GM18873 (cell line): ENCODE measurements at regions not wholly inside any gene's neighbourhood (a gene's known extent, or its start where the extent isn't known, plus 50 kb on each side); places are given as distances from the start of the nearest gene placed in this dataset.
"Not testable (repeated sequence)": the region's sequence is repeated elsewhere in the genome, so short reads cannot be mapped to it uniquely, and the experiment has no call there.

Source experiments
- ATAC-seq: cut with Tn5 transposase; IDR thresholded peaks from one replicate; pipeline ENCODE4 v1.9.1; 2021; ENCODE audit warnings: mild to moderate bottlenecking, moderate library complexity, moderate number of reproducible peaks; ENCODE audit not compliant: unreplicated experiment, low FRiP score

DNA sequence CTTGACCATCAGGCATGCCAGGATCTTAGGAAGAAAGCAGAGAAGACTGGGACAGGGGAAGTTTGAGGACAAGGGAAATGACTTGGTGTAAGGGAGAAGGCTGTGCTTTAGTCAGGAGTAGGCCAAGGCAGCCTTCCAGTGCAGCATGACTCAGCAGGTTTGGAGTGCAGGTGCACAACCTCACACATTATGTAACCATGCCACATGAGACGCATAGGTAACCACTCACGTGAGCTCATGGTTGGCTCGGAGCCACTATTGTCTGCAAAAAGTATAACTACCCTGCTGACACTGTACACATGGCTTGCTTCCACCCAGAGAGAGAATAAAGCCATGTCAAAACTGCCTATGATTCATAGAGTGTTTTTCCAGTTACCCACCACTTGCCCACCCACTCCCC, 715.9 kb downstream of the SMARCA1 start:
- no peak for ATAC-seq

DNA sequence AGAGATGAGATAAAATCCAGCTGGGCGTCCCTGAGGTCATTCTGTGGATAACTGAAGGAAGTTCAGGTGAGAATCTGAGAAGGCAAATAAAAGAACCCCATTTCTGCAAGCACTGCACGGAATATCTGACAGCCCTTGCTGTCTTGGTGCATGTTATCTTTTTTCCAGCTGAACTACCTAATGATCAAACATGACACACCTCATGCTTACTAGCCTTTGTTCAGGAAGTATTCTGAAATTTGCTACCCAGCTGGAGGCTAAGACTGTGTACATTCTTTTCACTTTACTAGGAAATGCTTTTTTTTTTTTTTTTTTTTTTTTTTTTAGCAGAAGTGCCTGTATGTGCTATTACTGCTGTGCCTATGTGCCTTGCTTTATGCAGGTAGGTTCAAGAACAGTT, 718.1 kb downstream of the SMARCA1 start:
- no peak for ATAC-seq

DNA sequence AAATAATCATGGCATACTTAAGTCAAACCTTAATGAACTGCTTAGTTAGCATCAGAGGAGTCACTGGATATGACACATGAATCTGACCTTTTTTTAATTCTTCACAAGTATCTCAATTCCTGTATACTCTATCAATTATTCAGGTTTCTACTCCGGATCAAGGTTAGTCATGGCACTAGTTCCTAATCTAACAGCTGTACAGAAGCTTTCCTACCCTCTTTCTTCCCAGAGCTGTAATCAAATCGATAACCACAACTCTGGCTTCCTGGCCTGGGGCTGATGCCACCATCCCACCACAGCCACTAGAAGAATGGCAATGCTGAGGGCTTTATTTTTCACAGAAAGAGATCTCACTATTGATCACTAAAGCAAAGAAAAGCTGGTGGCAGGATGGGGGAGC, 718.5 kb downstream of the SMARCA1 start:
- ATAC-seq, result no peak

DNA sequence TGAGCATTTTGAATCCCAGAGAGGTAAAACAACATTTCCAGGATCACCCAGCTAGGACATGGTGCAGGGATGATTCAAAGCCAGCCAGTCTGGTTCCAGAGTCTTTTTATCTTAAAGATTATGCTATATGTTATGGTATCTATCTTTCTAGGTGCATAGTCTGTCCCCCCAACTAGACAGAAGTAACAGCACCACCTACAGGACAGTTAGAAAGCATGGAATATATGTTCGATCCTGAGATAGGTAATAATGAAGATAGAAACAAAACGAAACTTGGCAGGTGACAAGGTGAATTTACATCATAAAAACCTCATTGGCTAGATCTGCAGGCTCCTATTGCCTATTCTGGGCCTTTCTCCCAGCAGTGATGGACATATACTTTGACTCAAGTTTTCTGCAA, 723.2 kb downstream of the SMARCA1 start:
- no peak for ATAC-seq

DNA sequence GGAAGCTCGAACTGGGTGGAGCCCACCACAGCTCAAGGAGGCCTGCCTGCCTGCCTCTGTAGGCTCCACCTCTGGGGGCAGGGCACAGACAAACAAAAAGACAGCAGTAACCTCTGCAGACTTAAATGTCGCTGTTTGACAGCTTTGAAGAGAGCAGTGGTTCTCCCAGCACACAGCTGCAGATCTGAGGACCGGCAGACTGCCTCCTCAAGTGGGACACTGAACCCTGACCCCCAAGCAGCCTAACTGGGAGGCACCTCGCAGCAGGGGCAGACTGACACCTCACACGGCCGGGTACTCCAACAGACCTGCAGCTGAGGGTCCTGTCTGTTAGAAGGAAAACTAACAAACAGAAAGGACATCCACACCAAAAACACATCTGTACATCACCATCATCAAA, 730.9 kb upstream of the ACTRT1 start:
- ATAC-seq, result not testable (repeated sequence)

DNA sequence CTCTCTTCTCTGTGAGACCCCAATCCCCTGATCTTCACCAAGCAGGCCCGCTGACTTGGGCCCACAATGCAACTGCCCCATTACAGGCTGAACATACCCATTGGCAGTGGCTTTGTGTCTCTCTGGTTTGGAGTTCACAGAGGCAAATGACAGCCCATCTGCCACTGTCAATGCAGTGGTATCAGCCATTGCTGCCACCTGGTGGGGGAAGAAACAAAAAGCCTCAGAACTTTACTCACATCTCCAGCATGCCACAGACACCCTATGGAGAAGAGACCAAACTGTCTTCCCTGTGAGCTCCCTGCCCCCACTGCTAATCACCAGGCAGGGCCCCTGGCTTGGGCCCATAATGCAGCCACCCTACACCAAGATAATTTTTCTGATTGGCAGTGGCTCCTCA, 729.3 kb upstream of the ACTRT1 start:
- ATAC-seq, result no peak

DNA sequence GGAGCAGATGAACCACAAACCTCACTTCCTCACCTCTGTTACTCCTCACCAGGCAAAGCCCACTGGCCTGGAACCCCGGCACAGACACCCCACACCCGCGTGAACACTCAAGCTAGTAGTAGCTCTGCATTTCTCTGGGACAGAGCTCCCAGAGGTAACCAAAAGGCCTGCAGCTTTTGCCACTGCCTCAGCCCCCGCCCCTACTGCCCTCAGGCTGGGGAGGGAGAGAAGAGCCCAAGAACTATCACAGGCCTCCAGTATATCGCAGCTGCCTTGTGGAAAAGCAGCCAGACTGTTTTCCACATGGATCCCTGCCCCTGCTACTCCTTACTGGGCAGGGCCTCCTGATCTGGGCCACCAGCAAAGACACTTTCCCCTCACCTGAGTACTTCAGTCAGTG, 728.7 kb upstream of the ACTRT1 start:
- no peak for ATAC-seq

DNA sequence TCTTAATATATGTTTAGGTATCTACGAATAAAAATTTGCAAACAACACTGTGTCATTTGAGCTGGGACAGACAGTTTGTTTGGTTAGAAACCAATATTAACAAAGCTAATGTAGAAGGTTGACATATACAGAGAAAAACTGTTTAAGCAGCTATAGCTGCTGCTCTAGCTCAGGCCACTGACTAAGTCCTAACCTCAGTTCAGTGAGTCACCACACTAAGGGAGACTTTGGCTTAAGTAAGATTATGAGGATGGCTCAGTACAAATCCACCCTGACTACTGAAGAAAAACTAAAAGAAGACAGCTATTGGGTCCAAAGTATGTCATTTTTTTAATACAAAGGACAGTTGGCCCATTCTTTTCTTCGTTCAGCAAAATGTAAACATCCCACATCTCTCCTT, 717.3 kb upstream of the ACTRT1 start:
- ATAC-seq, result no peak

DNA sequence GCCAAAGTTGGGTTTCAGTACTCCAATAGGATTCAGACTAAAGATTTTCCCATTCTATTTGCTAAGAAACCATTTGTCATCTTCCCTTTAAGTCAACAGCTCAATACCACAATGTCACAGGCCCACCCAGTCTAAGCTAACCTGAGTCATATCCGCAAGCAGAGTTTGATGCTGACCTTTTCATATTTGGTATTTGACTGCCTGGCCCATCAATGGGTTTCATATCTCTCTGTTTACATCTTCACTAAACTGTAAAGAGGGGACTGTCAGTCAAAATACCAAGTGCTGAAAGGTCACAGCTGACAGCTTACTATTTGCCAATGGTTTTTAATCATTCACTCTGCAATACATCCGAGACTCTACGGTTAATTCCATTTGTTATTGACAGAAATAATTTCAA, 707.5 kb upstream of the ACTRT1 start:
- ATAC-seq, result no peak

DNA sequence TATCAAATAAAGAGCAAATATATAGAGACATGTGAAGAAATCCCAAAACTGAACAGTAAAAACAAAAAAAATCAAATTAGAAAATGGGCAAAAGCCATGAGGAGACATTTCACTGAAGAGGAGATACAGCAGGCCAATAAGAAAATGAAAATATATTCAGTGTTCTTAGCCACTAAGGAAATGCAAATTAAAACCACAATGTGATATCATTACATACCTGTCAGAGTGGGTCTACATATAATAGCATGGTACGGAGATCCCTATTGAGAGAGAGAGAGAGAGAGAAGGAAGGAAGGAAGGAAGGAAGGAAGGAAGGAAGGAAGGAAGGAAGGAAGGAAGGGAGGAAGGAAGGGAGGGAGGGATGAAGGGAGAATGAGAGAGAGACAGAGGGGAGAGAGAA, 707.0 kb upstream of the ACTRT1 start:
- ATAC-seq, result no peak

DNA sequence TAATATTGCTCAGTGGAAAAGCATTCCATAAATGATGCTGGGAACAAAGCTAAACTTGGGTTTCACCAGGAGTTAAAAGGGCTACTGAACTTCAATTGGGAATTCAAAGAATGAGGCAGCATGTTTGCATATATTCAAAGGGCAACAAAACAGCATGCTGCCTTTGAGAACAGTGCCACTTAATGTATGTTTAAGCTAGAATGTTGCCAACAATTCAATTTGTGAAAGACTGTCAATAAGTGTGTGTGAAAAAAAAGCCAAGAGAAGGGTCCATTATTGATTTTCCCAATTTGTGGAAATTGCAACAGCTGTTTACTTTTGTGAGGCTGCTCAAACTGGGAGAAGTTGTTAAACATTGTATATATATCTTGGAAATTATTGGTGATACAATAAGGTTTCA, 701.9 kb upstream of the ACTRT1 start:
- ATAC-seq, result no peak

DNA sequence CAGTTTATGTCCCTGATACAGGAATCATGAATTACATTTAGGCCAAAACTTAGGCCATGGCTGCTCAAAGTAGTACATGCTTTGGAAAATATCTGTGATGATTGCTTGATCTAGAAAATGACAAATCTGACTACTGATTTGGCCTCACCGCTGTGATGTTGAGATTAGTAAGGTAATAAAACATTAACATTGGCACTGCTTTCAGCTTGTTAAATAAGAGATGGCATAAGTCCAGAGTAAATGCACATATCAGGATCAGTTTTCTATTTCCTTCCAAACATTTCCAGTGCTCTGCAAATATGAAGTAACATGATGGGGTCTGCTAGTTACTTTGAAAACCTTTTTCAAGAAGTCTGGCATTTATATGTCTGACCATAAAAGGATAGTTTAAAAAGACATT, 687.3 kb upstream of the ACTRT1 start:
- ATAC-seq, result no peak

DNA sequence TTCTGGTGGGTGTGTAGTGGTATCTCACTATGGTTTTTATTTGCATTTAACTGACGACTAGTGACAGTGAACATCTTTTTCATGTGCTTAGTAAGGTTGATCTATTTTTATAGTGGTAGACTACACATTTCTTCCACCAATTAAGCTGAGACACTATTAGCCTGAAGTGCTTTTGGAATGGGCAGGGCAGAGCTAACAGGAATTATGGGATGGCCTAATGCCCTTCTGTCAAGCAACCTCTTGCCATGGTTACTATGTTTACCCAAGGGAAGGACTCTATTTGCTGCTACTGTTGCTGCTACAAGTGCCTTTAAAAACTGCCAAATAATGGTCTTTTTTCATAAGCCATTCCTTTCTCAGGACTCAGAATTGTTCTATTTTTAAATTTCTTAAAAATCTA, 676.7 kb upstream of the ACTRT1 start:
- ATAC-seq, result no peak

DNA sequence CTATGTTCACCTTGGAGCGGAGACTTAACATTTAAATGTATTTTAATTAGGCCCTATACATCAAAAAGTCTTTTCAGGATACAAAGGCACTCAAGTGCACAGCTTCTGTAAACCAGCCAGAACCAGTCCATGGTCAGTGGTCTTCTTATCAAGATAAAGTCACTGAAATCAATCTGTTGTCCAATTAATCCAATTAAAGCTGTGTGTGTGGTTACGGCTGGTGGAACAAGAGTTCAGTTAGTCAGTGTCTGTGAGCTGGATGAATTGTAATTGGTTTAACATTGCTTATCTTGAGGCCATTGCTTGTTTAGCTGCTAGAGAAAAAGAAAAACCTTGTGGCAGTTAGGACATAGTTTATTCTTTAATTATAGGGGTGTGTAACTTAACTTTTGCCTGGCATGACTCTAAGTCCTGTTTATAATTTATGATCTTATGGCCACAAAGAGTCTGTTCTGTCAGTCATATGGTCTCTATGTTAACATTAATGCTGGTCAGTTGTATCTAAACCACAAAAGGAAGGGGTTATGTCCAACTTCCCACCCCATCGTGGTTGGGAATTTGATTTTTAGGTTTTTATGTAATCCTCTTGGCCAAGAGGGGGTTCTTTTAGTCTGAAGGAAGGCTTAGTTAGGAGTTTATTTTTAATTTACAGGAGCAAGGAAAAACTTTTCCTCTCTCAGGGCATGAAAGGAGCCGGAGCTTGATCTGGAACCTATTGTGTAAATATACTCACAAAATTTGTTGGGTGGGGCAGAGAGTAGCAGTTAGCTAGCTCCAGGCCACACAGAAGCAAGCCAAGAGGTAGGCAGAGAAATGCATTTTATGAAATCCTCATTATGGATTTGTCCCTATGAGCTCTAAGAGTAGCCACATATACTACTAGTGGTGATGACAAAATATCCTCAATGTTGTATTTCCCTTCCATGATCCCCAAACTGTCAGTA, 665.7 kb upstream of the ACTRT1 start:
- ATAC-seq, result no peak

DNA sequence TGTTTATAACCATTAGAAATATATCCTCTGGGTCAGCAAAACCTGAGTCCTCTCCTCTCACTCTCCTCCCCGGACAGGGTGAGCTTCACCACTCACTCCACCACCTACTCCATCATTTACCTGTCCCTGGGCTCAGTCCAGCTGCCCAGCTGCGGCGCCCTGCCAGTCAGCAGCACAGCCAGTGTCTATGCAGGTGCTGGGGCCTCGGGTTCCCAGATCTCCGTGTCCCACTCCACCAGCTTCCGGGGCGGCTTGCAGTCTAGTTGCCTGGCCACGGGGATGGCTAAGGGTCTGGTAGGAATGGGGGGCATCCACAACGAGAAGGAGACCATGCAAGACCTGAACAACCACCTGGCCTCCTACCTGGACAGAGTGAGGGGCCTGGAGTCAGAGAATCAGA, 662.2 kb upstream of the ACTRT1 start:
- no peak for ATAC-seq

DNA sequence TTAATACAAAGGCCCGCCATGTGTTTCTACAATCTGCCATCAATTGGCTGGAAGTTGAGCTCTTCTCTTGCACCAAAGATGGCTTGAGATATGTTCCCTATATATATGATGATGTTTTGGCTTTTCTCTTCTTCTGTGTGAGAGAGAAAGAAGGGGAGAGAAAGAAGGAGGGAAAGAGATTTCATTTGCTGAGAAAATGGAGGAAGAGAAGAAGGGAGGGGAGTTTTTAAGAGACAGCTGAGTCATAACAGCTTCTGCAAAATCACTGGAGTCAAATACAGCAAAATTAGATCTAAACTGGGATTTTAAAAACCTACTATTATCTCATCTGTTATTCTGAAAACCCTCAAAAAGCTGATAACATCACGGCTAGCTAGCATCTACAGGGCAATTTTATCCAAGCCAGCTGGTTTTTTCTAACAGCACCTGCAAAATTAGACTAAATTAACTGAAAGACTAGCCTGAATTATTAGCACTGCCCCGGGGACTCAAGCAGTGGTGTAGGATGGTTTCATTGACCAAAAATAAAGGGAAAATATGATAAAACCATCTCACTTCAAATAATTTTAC, 647.6 kb upstream of the ACTRT1 start:
- ATAC-seq, result no peak

DNA sequence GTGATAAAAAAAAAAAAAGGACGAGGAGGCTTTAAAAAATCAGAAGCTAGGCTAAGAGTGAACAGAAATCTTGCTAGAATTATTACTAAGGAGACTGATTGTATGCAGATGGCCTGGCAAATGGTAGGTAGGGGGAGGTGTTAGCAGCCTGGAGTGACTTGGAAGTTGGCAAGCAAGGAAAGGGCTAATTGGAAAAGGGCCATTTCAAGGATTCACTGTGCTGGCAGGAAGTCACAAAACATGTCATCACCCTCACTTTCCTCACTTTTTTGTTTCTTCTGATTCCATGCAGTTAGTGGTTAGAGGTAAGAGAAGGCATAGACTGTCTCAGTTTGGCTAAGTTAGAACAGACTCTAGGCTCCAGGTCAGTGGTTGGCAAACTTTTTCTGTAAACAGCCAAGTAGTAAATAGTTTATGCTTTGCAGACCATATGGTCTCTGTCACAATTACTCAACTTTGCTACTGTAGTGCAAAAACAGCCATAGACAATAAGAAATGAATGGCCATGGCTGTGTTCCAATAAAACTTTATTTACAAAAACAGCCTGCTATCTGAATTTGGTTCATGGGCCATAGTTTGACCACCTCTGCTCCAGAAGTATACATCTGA, 646.5 kb upstream of the ACTRT1 start:
- ATAC-seq, result no peak

DNA sequence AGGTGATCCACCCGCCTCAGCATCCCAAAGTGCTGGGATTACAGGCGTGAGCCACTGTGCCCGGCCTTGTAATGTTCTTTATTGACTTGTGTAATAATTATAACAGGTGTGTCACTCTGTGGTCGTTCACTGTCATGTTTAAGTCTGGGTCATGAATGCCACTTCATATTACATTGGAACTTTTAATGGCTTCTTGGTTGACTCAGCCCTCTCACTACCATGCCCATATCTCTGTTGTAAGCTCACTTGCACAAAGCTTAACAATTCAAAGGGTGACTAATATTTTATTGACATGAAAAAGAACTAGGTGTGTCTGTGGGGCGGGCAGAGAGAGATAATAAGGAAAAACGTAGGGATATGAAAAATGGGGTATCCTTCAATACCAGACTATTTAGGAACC, 639.7 kb upstream of the ACTRT1 start:
- no peak for ATAC-seq

DNA sequence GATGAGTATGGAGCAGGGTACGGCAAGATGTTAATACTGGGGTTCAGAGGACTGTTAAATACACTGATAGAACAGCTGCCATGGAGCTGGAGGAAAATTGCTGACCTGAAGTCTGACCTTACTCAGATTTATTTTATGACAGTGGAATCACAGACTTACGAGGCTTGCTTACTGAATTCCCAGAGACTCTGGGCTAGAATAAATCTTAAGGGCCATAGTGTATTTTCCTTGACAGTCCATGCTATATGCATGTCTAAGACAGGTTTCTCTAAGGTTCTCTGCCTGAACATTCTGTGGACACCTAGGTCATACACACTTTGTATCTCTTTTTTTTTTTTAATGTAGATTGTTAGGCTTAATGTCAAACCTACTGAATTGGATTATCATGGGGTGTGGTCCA, 633.2 kb upstream of the ACTRT1 start:
- ATAC-seq, result no peak

DNA sequence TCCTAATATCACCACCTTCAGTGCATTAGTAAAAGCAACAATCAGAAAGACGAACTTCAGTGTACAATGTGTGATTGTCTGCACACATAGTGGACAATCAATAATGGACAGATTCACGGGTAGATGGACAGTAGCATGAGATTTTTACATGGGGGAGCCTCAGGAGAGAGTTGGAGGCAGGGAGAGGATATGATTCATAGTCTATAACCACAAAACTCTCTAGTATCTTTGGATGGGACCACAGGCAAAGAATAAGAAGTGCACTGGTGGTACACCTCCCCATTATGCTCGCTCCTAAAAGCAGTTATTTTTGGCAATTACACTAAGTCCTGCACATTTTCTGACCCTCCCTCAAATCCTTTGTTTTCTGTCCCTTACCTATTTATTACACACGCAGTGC, 624.4 kb upstream of the ACTRT1 start:
- no peak for ATAC-seq

DNA sequence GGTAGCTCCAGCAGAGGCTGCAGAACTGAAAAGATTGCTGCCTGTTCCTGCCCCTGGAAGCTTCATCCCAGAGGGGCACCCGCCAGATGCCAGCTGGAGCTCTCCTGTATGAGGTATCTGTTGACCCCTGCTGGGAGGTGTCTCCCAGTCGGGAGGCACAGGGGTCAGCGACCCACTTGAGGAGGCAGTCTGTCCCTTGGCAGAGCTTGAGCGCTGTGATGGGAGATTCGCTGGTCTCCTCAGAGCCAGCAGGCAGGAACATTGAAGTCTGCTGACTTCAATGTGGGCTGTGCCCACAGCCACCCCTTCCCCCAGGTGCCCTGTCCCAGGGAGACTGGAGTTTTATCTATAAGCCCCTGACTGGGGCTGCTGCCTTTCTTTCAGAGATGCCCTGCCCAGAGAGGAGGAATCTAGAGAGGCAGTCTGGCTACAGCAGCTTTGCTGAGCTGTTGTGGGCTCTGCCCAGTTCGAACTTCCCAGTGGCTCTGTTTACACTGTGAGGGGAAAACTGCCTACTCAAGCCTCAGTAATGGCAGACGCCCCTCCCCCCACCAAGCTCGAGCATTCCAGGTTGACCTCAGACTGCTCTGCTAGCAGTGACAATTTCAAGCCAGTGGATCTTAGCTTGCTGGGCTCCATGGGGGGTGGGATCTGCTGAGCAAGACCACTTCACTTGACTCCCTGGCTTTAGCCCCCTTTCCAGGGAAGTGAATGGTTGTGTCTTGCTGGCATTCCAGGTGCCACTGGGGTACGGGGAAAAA, 622.3 kb upstream of the ACTRT1 start:
- ATAC-seq, result not testable (repeated sequence)
